Smooth muscle cell of the brain vasculature (primary cell): ENCODE measurements at regions not wholly inside any gene's neighbourhood (a gene's known extent, or its start where the extent isn't known, plus 50 kb on each side); places are given as distances from the start of the nearest gene placed in this dataset.
"Not testable (repeated sequence)": the region's sequence is repeated elsewhere in the genome, so short reads cannot be mapped to it uniquely, and the experiment has no call there.

Experiments
- DNase-seq: peaks from one replicate; pipeline ENCODE4 v3.0.0-alpha.2; 2012; ENCODE audit warnings: low read depth, low spot score

GRCh38 chr2:198916548-198917080 lies 541.1 kb downstream of the SATB2 start:
- DNase-seq = no peak

- DNase-seq = no peak
Observed at GRCh38 chr2:198913394-198914152, 544.2 kb downstream of the SATB2 start.

DNA sequence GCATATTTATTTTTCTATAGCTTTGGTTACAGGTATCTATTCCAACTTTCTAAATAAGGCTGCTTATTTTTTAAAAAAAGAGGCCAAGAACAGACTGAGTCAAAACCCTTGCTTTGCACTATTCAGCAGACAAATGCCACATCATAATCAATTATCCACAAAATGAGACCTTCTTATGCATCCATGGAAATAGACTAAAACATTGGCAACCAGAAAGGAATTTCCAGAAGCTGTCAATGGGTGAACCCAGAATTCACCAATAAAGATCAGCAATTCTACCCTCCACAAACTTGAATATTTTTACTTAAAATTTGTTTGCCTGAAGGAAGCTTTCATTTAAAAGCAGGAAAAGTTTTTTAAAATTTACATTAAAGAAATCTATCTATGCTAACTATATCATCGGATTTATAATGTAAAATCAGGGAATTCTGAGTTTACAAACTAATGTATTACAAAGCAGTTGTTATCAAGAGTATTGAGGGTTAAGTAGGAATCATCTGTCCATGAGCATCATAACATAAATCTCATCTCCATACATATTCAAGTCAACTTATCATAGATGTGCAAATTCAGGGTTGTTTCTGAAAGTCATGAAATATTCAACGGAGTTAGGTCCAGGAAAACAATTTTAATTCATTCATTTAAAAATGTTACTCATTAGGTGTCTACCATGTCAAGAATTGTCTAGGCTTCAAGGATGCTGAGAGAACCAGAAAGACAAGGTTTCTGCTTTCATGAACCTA lies 548.0 kb downstream of the SATB2 start:
- DNase-seq = no peak

DNA sequence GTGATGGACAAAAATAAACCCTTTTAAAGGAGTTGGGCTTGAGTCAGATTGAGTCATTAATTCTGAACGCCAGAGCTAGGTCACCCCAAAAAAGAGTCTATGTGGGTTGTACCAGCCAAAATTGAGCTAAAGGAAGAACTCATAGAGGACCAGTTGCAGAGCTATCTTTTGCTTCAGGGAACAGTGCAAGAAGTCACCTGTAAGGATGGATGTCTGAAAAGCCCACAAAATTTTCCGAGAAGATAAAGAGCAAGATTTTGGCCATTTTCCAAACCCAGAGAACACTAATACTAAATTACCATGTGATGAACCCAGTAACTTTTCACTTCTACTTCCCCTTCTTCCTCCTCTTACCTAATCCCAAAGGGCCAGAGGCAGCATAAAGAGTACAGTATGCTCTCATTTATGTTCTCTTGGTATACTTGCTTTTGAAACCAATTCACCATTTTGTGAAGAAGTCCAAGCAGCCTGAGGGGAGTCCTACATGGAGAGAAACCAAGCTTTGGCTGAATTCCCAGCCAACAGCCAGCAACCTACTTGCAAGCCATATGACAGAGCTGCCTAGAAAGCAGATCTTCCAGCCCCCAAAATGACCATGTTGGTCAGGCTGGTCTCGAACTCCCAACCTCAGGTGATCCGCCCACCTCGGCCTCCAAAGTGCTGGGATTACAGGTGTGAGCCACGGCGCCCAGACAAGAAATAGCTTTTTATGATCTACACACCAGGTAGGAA lies 551.7 kb downstream of the SATB2 start:
- DNase-seq = no peak

DNA sequence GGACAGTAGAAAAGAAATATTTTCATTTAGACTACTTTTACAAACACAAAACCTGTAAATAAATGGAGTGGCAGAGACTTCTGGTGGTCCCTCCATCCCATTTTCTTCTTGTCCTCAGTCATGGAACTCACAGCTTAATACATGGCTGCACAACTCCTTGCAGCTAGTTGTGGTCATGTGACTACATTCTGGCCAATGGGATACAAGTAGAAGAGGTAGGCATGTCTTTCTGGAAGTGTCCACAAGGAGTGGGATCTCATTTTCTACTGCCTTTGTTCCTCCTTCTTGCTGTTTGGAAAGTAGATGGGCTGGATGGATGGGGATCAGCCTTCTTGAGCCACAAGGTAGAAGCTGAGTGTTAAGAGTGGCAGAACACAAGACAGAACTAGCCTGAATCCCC lies 555.8 kb downstream of the SATB2 start:
- DNase-seq = no peak

DNA sequence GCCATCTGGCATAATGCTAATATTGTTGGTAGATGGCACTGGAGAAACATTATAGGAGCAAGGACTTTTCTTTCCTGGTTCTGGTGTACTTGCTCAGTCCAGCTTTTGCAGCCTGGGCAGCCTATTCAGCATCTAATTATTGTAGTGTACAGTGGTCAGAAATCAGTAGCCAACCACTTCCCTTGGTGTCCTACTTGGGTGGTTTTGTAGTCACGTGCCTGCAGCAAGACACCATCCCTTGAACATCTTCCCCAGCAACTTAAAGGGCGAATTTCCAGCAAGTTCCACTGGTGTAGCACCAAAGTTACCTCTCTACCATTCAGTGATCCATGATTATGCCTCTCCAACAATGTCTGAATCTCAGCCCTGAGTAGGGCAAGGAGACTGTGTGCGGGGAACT lies 557.6 kb downstream of the SATB2 start:
- DNase-seq = no peak

- no peak for DNase-seq
Observed at GRCh38 chr2:198890490-198890889, 567.2 kb downstream of the SATB2 start.

GRCh38 chr2:198883604-198884003 lies 574.1 kb downstream of the SATB2 start:
- DNase-seq = no peak

DNA sequence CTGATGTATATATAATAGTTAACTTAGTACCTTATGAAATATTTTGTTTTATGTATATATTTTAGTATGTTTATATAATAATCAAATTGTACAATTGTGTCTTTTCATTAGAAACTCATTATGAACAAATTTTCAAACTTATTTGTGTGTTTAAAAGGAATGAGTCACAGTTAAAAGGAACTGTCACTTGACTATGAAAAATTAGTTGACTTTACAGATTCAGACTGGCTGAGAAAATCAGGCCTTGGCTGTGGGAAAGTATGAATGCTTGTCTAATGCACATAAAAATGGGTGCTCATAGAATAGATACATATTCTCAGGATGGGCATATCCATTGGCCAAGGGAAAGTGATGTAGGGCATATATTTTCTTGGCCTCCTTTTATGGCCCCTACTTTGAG lies 576.8 kb downstream of the SATB2 start:
- no peak for DNase-seq

DNA sequence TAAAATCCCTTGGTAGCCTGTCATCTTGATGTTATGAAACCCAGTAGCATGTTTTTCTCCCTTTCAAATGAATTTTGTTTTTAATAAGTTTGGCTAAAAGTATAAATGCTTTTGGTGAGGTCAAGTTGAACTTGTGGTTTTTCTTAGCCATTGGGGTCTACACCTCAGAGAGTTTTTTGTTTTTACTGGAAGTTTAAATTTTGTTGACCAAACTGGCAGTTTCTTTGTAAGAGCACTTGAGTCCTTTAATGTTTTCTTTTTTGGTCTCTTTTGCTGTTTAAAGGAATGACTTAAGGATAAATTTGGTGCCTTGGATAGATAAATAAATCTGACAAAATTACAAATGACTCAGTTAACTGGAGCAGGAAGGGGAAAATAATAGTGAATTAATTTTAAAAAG lies 577.3 kb downstream of the SATB2 start:
- DNase-seq = no peak

DNA sequence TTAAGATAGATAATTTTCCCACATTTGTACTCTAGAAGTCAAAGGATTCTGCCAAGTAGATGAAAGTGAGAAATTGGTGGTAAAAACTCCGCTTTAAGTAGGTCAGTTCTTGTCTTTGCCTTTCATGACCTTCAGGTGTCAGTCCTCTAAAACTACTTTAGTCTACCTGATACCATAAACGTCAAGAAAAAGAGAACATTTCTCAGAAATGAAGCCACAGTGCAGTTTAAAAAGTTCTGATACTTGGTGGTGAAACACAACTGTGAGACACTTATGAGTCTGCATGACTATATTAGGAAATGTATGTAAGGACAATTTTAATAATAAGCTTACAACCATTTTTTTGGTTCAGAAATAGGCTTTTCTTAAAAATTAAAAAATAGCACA lies 583.3 kb downstream of the SATB2 start:
- no peak for DNase-seq

DNA sequence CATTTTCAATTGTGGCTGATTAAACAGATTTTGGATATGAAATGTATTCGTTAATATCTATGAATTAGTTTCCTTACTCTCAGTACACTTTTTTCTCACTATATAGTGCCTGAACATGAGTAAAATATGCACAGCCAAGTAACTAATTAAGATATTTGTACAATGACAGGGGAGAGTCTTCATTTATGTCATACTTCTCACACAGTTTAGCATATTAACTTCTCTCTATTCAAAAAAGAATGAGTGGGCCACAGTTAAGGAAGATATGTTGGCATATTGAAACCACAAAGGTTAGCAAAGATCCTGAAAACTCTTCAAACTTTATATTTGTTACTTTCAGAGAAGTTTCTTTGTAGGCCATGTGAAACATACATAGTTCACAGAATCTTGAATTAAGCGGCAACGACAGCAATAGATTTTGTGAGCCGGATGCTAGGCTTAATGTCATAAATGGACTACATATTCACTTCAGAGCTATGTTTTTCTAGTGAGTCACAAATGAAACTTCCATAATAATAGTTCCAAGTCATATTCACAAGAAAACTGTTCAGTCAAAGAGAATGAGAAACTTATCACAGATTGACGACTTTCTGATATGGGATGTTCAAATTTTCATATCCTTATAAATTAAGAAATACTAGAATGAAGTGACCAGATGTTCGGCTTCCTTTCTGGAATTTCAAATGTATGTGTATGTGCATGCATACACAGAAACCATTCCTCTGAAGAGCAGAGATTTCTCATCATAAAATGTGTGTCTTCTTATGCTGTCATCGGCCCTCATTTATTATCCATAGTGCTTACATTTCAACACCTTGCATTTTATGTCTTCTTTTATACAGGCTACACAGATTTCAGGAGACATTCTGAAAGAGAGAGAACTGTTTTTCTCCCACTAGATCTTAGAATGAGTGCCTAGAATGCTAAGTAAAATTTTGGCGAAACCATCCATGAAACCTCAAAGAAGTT lies 584.0 kb downstream of the SATB2 start:
- no peak for DNase-seq

GRCh38 chr2:198863655-198864054 lies 594.1 kb downstream of the SATB2 start:
- DNase-seq = no peak

DNA sequence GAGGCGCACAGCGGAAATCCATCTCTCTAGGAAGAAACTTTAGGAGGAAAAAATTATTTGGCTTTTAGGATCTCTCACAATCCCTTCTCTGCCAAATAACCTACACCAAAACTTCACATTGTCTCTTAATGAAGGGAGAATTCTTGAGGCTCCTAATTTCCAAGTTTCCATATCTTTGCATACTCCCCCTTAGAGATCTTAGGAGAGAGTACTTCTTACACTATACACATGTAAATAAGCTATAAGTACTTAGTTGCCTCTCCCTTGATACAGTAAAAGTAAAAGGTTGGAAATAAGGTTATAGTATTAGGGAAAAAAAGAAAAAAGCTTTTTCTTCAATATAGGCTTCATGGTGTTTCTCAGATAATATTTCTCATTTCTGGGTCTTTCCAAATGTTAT lies 596.7 kb downstream of the SATB2 start:
- DNase-seq = no peak

DNA sequence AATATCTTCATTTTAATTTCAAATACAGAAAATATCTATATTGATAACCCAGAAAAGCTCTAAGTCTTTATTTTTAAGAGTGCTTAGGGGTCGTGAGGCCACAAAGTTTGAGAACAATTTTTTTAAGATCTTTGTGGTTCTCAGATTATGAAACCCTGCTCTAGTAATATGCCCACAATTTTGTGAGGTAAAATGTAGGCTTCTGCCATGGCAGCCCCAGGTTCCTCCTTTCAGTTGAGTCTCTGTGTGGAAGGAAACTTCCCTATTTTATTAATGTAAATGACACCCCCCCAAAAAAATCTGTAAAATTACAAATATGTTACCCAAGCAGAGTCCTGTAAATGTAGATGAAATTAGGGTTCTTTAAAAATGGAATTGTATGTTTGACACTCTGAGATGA lies 600.5 kb downstream of the SATB2 start:
- no peak for DNase-seq

DNA sequence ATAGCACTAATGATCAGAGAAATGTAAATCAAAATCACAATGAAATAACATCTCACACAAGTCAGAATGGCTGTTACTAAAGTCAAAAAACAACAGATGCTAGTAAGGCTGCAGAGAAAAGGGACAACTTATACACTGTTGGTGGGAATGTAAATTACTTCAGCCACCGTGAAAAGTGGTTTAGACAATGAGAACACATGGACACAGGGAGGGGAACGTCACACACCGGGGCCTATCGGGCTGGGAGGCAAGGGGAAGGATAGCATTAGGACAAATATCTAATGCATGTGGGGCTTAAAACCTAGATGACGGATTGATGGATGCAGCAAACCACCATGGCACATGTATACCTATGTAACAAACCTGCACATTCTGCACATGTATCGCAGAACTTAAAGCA lies 602.0 kb downstream of the SATB2 start:
- DNase-seq = not testable (repeated sequence)

- DNase-seq = no peak
Observed at GRCh38 chr2:198852248-198852647, 605.5 kb downstream of the SATB2 start.

GRCh38 chr2:198825534-198825933 lies 632.2 kb downstream of the SATB2 start:
- no peak for DNase-seq

- DNase-seq = no peak
Observed at GRCh38 chr2:198817536-198817935, 640.2 kb downstream of the SATB2 start.

GRCh38 chr2:198815626-198816025 lies 642.1 kb downstream of the SATB2 start:
- no peak for DNase-seq

- DNase-seq = no peak
Observed at GRCh38 chr2:198811198-198811597, 646.5 kb downstream of the SATB2 start.
